Stimulated activated naive CD8-positive, alpha-beta T cell treated with anti-CD3 and anti-CD28 coated beads, Interleukin-15, amount 100 ng/mL, for 72 hours (primary cell): ENCODE measurements at regions not wholly inside any gene's neighbourhood (a gene's known extent, or its start where the extent isn't known, plus 50 kb on each side); places are given as distances from the start of the nearest gene placed in this dataset.
"Not testable (repeated sequence)": the region's sequence is repeated elsewhere in the genome, so short reads cannot be mapped to it uniquely, and the experiment has no call there.

Source experiments
- ATAC-seq: fragments of 150-1000 bp; cut with Tn5 transposase; 2 replicates; pipeline ENCODE4 v1.10.0; 2021; ENCODE audit warnings: mild to moderate bottlenecking, moderate library complexity
- DNase-seq, 2 donors: peaks; one replicate each; pipeline ENCODE4 v3.0.0; 2021 to 2022
- H3K27ac Mint-ChIP-seq, 2 donors: one replicate each; pipeline ENCODE4 v1.8.0; 2022; ENCODE audit warnings: mild to moderate bottlenecking in 2 of 2, mixed read lengths in 2 of 2, moderate library complexity in 2 of 2
- H3K27me3 Mint-ChIP-seq: one replicate; pipeline ENCODE4 v1.8.0; 2022; ENCODE audit warnings: mixed read lengths
- H3K4me1 Mint-ChIP-seq: one replicate; pipeline ENCODE4 v1.8.0; 2022; ENCODE audit warnings: mild to moderate bottlenecking, mixed read lengths
- H3K4me3 Mint-ChIP-seq, 2 donors: one replicate each; pipeline ENCODE4 v1.8.0; 2022; ENCODE audit warnings: mild to moderate bottlenecking in 2 of 2, mixed read lengths in 2 of 2, moderate library complexity in 1 of 2
- H3K9me3 Mint-ChIP-seq, 2 donors: one replicate each; pipeline ENCODE4 v1.8.0; 2022; ENCODE audit warnings: mixed read lengths in 2 of 2

GRCh38 chr7:115216652-115217051 lies 294.8 kb downstream of the MDFIC start:
- ATAC-seq (no peak), DNase-seq (no peak)
- Mint-ChIP-seq H3K27me3 (peaks cover 14% of the 10 kb centered on the region), H3K27ac (no peak overlapping the region), H3K4me3 (no peak overlapping the region), H3K4me1 (peaks cover 6% of the 10 kb centered on the region), H3K9me3 (no peaks in the 10 kb centered on the region)

GRCh38 chr7:115211171-115211570 lies 289.3 kb downstream of the MDFIC start:
- ATAC-seq (no peak), DNase-seq (no peak)
- Mint-ChIP-seq H3K4me3 (no peak overlapping the region), H3K27ac (no peak overlapping the region), H3K4me1 (no peaks in the 10 kb centered on the region), H3K9me3 (peaks cover 8 to 9% of the 10 kb centered on the region in 2 donors), H3K27me3 (peaks cover 22% of the 10 kb centered on the region)

GRCh38 chr7:115210552-115210951 lies 288.7 kb downstream of the MDFIC start:
- Mint-ChIP-seq H3K9me3 (peaks cover 8 to 9% of the 10 kb centered on the region in 2 donors), H3K27me3 (peaks cover 22% of the 10 kb centered on the region), H3K4me1 (no peaks in the 10 kb centered on the region), H3K4me3 (no peak overlapping the region), H3K27ac (no peak overlapping the region)
- DNase-seq, result no peak
- ATAC-seq, result no peak

GRCh38 chr7:115208710-115209560 lies 287.0 kb downstream of the MDFIC start:
- Mint-ChIP-seq H3K27ac (no peak overlapping the region), H3K4me3 (no peak overlapping the region), H3K4me1 (no peaks in the 10 kb centered on the region), H3K9me3 (peaks cover 8 to 9% of the 10 kb centered on the region in 2 donors), H3K27me3 (peaks cover 22% of the 10 kb centered on the region)
- no peak for DNase-seq
- ATAC-seq, result no peak

- not testable (repeated sequence) for H3K27ac Mint-ChIP-seq, ATAC-seq, H3K27me3 Mint-ChIP-seq, DNase-seq, H3K9me3 Mint-ChIP-seq, H3K4me1 Mint-ChIP-seq, H3K4me3 Mint-ChIP-seq
Measured at GRCh38 chr7:115206374-115206773, 284.5 kb downstream of the MDFIC start.

- no peak overlapping the region for H3K4me3 Mint-ChIP-seq
- no peaks in the 10 kb centered on the region for H3K4me1 Mint-ChIP-seq
- ATAC-seq, result no peak
- DNase-seq, result no peak
- H3K9me3 Mint-ChIP-seq, result no peaks in the 10 kb centered on the region
- no peak overlapping the region for H3K27ac Mint-ChIP-seq
- H3K27me3 Mint-ChIP-seq, result no peaks in the 10 kb centered on the region
Measured at GRCh38 chr7:115198143-115198542, 276.2 kb downstream of the MDFIC start.

- DNase-seq, result no peak
- no peak overlapping the region for H3K4me3 Mint-ChIP-seq
- H3K27me3 Mint-ChIP-seq, result no peaks in the 10 kb centered on the region
- no peaks in the 10 kb centered on the region for H3K9me3 Mint-ChIP-seq
- H3K4me1 Mint-ChIP-seq, result no peaks in the 10 kb centered on the region
- no peak for ATAC-seq
- H3K27ac Mint-ChIP-seq, result no peak overlapping the region
Measured at GRCh38 chr7:115195208-115195607, 273.3 kb downstream of the MDFIC start.

GRCh38 chr7:115191526-115191925 lies 269.6 kb downstream of the MDFIC start:
- H3K27me3 Mint-ChIP-seq, result no peaks in the 10 kb centered on the region
- H3K4me1 Mint-ChIP-seq, result no peaks in the 10 kb centered on the region
- no peak overlapping the region for H3K4me3 Mint-ChIP-seq
- DNase-seq (no peak), ATAC-seq (no peak)
- H3K27ac Mint-ChIP-seq, result no peak overlapping the region
- peaks cover 0 to 5% of the 10 kb centered on the region in 2 donors for H3K9me3 Mint-ChIP-seq

- peak overlapping the region in 1 of 2 donors; percentile 10 for H3K27ac Mint-ChIP-seq
- H3K27me3 Mint-ChIP-seq, result no peaks in the 10 kb centered on the region
- ATAC-seq (no peak), DNase-seq (no peak)
- H3K4me3 Mint-ChIP-seq, result no peak overlapping the region
- H3K4me1 Mint-ChIP-seq, result peaks cover 12% of the 10 kb centered on the region
- H3K9me3 Mint-ChIP-seq, result no peaks in the 10 kb centered on the region
Measured at GRCh38 chr7:115183431-115184057, 261.6 kb downstream of the MDFIC start.

- peaks cover 7% of the 10 kb centered on the region for H3K4me1 Mint-ChIP-seq
- H3K4me3 Mint-ChIP-seq, result no peak overlapping the region
- no peaks in the 10 kb centered on the region for H3K9me3 Mint-ChIP-seq
- no peak overlapping the region for H3K27ac Mint-ChIP-seq
- ATAC-seq, result no peak
- no peak for DNase-seq
- peaks cover 5% of the 10 kb centered on the region for H3K27me3 Mint-ChIP-seq
Measured at GRCh38 chr7:115178835-115179234, 256.9 kb downstream of the MDFIC start.

GRCh38 chr7:115177823-115178222 lies 255.9 kb downstream of the MDFIC start:
- H3K27me3 Mint-ChIP-seq, result peaks cover 8% of the 10 kb centered on the region
- DNase-seq (no peak), ATAC-seq (no peak)
- H3K4me1 Mint-ChIP-seq, result no peaks in the 10 kb centered on the region
- H3K4me3 Mint-ChIP-seq, result no peak overlapping the region
- no peak overlapping the region for H3K27ac Mint-ChIP-seq
- H3K9me3 Mint-ChIP-seq, result no peaks in the 10 kb centered on the region

- Mint-ChIP-seq H3K4me3 (no peak overlapping the region), H3K9me3 (no peaks in the 10 kb centered on the region), H3K27me3 (peaks cover 8% of the 10 kb centered on the region), H3K27ac (no peak overlapping the region), H3K4me1 (no peaks in the 10 kb centered on the region)
- DNase-seq (no peak), ATAC-seq (no peak)
Measured at GRCh38 chr7:115177103-115177502, 255.2 kb downstream of the MDFIC start.

GRCh38 chr7:115172397-115172796 lies 250.5 kb downstream of the MDFIC start:
- H3K27me3 Mint-ChIP-seq, H3K4me1 Mint-ChIP-seq, ATAC-seq, DNase-seq, H3K9me3 Mint-ChIP-seq, H3K4me3 Mint-ChIP-seq, H3K27ac Mint-ChIP-seq: not testable (repeated sequence)

- ATAC-seq (no peak), DNase-seq (no peak)
- no peak overlapping the region for H3K27ac Mint-ChIP-seq
- H3K4me3 Mint-ChIP-seq, result no peak overlapping the region
- no peaks in the 10 kb centered on the region for H3K27me3 Mint-ChIP-seq
- no peaks in the 10 kb centered on the region for H3K4me1 Mint-ChIP-seq
- H3K9me3 Mint-ChIP-seq, result no peaks in the 10 kb centered on the region
Measured at GRCh38 chr7:115153769-115154477, 232.0 kb downstream of the MDFIC start.

- DNase-seq (no peak), ATAC-seq (no peak)
- Mint-ChIP-seq H3K9me3 (no peaks in the 10 kb centered on the region), H3K27me3 (no peaks in the 10 kb centered on the region), H3K4me1 (no peaks in the 10 kb centered on the region), H3K27ac (no peak overlapping the region), H3K4me3 (no peak overlapping the region)
Measured at GRCh38 chr7:115153176-115153575, 231.3 kb downstream of the MDFIC start.

GRCh38 chr7:115146148-115146547 lies 224.3 kb downstream of the MDFIC start:
- ATAC-seq (no peak), DNase-seq (no peak)
- Mint-ChIP-seq H3K4me3 (no peak overlapping the region), H3K9me3 (no peaks in the 10 kb centered on the region), H3K27ac (no peak overlapping the region), H3K27me3 (no peaks in the 10 kb centered on the region), H3K4me1 (no peaks in the 10 kb centered on the region)
